22Rv1 (cell line): ENCODE measurements at regions not wholly inside any gene's neighbourhood (a gene's known extent, or its start where the extent isn't known, plus 50 kb on each side); places are given as distances from the start of the nearest gene placed in this dataset.

Experiments
- CTCF ChIP-seq: fragments of 450-650 bp; IDR thresholded peaks from 2 replicates; pipeline ENCODE4 v1.5.1; 2017; ENCODE audit warnings: mild to moderate bottlenecking
- ZFX ChIP-seq: fragments of 450-650 bp; IDR thresholded peaks from 2 replicates; pipeline ENCODE4 v1.6.1; 2017; ENCODE audit warnings: antibody characterized with exemption, borderline replicate concordance

- TF ChIP-seq CTCF, result no peak
- no peak for TF ChIP-seq ZFX
These were observed 191.7 kb upstream of the ALKAL2 start for GRCh38 chr2:479490-480176.
